ENCODE measurements at regions not wholly inside any gene's neighbourhood (a gene's known extent, or its start where the extent isn't known, plus 50 kb on each side); places are given as distances from the start of the nearest gene placed in this dataset.

GRCh38 chr1:234838820-234839219, 228.8 kb upstream of the IRF2BP2 start:
- H3K27ac Mint-ChIP-seq, result no peak overlapping the region
- H3K36me3 Mint-ChIP-seq (ENCODE audit: low read depth), result no peaks in the 10 kb centered on the region
- no peaks in the 10 kb centered on the region for H3K9me3 Mint-ChIP-seq
- peaks cover 15% of the 10 kb centered on the region for H3K4me1 Mint-ChIP-seq (ENCODE audit: low read depth)
- H3K4me3 Mint-ChIP-seq, result no peak overlapping the region
- no peak for DNase-seq
- TF ChIP-seq CTCF (IDR thresholded peaks at IDR 0.05), result no peak
- peaks cover 6% of the 10 kb centered on the region; the same call in 1 of the 2 replicates for H3K27me3 Mint-ChIP-seq (ENCODE audit: insufficient read depth)

- H3K4me3 Mint-ChIP-seq, result no peak overlapping the region
- H3K4me1 Mint-ChIP-seq (ENCODE audit: low read depth), result peaks cover 15% of the 10 kb centered on the region
- no peaks in the 10 kb centered on the region for H3K9me3 Mint-ChIP-seq
- no peak for TF ChIP-seq CTCF (IDR thresholded peaks at IDR 0.05)
- no peak overlapping the region for H3K27ac Mint-ChIP-seq
- no peaks in the 10 kb centered on the region for H3K36me3 Mint-ChIP-seq (ENCODE audit: low read depth)
- H3K27me3 Mint-ChIP-seq (ENCODE audit: insufficient read depth), result peaks cover 6% of the 10 kb centered on the region; the same call in 1 of the 2 replicates
- no peak for DNase-seq
Measured at GRCh38 chr1:234838182-234838581, 228.2 kb upstream of the IRF2BP2 start.

- no peak overlapping the region for H3K4me3 Mint-ChIP-seq
- no peak for TF ChIP-seq CTCF (IDR thresholded peaks at IDR 0.05)
- DNase-seq, result no peak
- H3K27me3 Mint-ChIP-seq (ENCODE audit: insufficient read depth), result peaks cover 6% of the 10 kb centered on the region; the same call in 1 of the 2 replicates
- H3K27ac Mint-ChIP-seq, result no peak overlapping the region
- H3K9me3 Mint-ChIP-seq, result no peaks in the 10 kb centered on the region
- no peaks in the 10 kb centered on the region for H3K36me3 Mint-ChIP-seq (ENCODE audit: low read depth)
- H3K4me1 Mint-ChIP-seq (ENCODE audit: low read depth), result peaks cover 15% of the 10 kb centered on the region
Measured at GRCh38 chr1:234837713-234838112, 227.7 kb upstream of the IRF2BP2 start.

GRCh38 chr1:234836776-234837357, 226.9 kb upstream of the IRF2BP2 start:
- Mint-ChIP-seq H3K27me3 (ENCODE audit: insufficient read depth) (peaks cover 6% of the 10 kb centered on the region; the same call in 1 of the 2 replicates), H3K36me3 (ENCODE audit: low read depth) (no peaks in the 10 kb centered on the region), H3K4me1 (ENCODE audit: low read depth) (peaks cover 15% of the 10 kb centered on the region), H3K9me3 (no peaks in the 10 kb centered on the region), H3K27ac (no peak overlapping the region), H3K4me3 (no peak overlapping the region)
- no peak for DNase-seq
- TF ChIP-seq CTCF (IDR thresholded peaks at IDR 0.05), result no peak

GRCh38 chr1:234836045-234836681, 226.2 kb upstream of the IRF2BP2 start:
- Mint-ChIP-seq H3K36me3 (ENCODE audit: low read depth) (no peaks in the 10 kb centered on the region), H3K27me3 (ENCODE audit: insufficient read depth) (peaks cover 6% of the 10 kb centered on the region)
- DNase-seq, result no peak

More at GRCh38 chr1:234836045-234836681, 226.2 kb upstream of the IRF2BP2 start:
- H3K27ac Mint-ChIP-seq, result no peak overlapping the region
- TF ChIP-seq CTCF (IDR thresholded peaks at IDR 0.05), result no peak
- H3K9me3 Mint-ChIP-seq, result no peaks in the 10 kb centered on the region
- H3K4me1 Mint-ChIP-seq (ENCODE audit: low read depth), result peaks cover 10% of the 10 kb centered on the region
- no peak overlapping the region for H3K4me3 Mint-ChIP-seq
